Peyer's patch (tissue), 4 donors: ENCODE measurements at regions not wholly inside any gene's neighbourhood (a gene's known extent, or its start where the extent isn't known, plus 50 kb on each side); places are given as distances from the start of the nearest gene placed in this dataset.
A peak's percentile ranks its signal among the peaks of the same experiment; 100 is the strongest.

Source experiments
- DNase-seq, 3 donors: peaks; one replicate each; pipeline ENCODE4 v3.0.0-alpha.2; 2017 to 2019
- H3K27ac ChIP-seq, 4 donors: fragments of 200-600 bp; sonication (generic); one replicate each; pipeline ENCODE4 v1.5.1; 2016 to 2019
- H3K27me3 ChIP-seq, 2 donors: fragments of 200-600 bp; sonication (generic); one replicate each; pipeline ENCODE4 v1.5.1; 2019
- H3K36me3 ChIP-seq, 3 donors: fragments of 200-600 bp; sonication (generic); one replicate each; pipeline ENCODE4 v1.5.1; 2016 to 2019
- H3K4me1 ChIP-seq, 4 donors: fragments of 200-600 bp; sonication (generic); one replicate each; pipeline ENCODE4 v1.5.1; 2016 to 2019
- H3K4me3 ChIP-seq, 4 donors: fragments of 200-600 bp; sonication (generic); 1 replicate in 3 of 4; 2 replicates in 1 of 4; pipeline ENCODE4 v1.5.1; 2016 to 2019; ENCODE audit warnings: mild to moderate bottlenecking in 1 of 4
- H3K9me3 ChIP-seq, 4 donors: fragments of 200-600 bp; sonication (generic); one replicate each; pipeline ENCODE4 v1.5.1; 2016 to 2019; ENCODE audit warnings: mild to moderate bottlenecking in 1 of 4
- CTCF ChIP-seq, 6 experiments: fragments of 450-650 bp in 4 of 6; fragments of 200-600 bp in 2 of 6; sonication (generic) in 1 of 6; IDR thresholded peaks; one replicate each; pipeline ENCODE4 v1.5.1; 2017 to 2019; ENCODE audit warnings: antibody characterized with exemption in 6 of 6, mild to moderate bottlenecking in 3 of 6, moderate library complexity in 1 of 6
- POLR2A ChIP-seq, 2 donors: fragments of 450-650 bp; IDR thresholded peaks; one replicate each; pipeline ENCODE4 v1.5.1; 2017; ENCODE audit warnings: antibody characterized with exemption in 2 of 2, mild to moderate bottlenecking in 2 of 2, moderate library complexity in 2 of 2

GRCh38 chr18:8996771-8997432, 105.6 kb upstream of the NDUFV2 start:
- Histone ChIP-seq H3K4me3 (no peak overlapping the region), H3K27ac (no peak overlapping the region), H3K36me3 (no peaks in the 10 kb centered on the region), H3K4me1 (no peaks in the 10 kb centered on the region), H3K27me3 (no peaks in the 10 kb centered on the region), H3K9me3 (no peaks in the 10 kb centered on the region)
- no peak for TF ChIP-seq POLR2A (IDR thresholded peaks at IDR 0.05)
- no peak for TF ChIP-seq CTCF (IDR thresholded peaks at IDR 0.05)
- DNase-seq = no peak

- no peaks in the 10 kb centered on the region for H3K27me3 ChIP-seq
- H3K27ac ChIP-seq = no peak overlapping the region
- H3K4me1 ChIP-seq = no peaks in the 10 kb centered on the region
- no peaks in the 10 kb centered on the region for H3K9me3 ChIP-seq
- TF ChIP-seq CTCF (IDR thresholded peaks at IDR 0.05) = no peak
- TF ChIP-seq POLR2A (IDR thresholded peaks at IDR 0.05) = no peak
- no peak overlapping the region for H3K4me3 ChIP-seq
- no peak for DNase-seq
- no peaks in the 10 kb centered on the region for H3K36me3 ChIP-seq
Observed at GRCh38 chr18:8997634-8998033, 104.9 kb upstream of the NDUFV2 start.

GRCh38 chr18:8998481-8999217, 103.8 kb upstream of the NDUFV2 start:
- no peak for TF ChIP-seq POLR2A (IDR thresholded peaks at IDR 0.05)
- no peak for TF ChIP-seq CTCF (IDR thresholded peaks at IDR 0.05)
- no peak for DNase-seq
- H3K4me1 ChIP-seq = no peaks in the 10 kb centered on the region
- no peaks in the 10 kb centered on the region for H3K9me3 ChIP-seq
- no peaks in the 10 kb centered on the region for H3K27me3 ChIP-seq
- no peaks in the 10 kb centered on the region for H3K36me3 ChIP-seq
- H3K4me3 ChIP-seq = no peak overlapping the region
- H3K27ac ChIP-seq = no peak overlapping the region

GRCh38 chr18:8999872-9000271, 102.6 kb upstream of the NDUFV2 start:
- Histone ChIP-seq H3K4me1 (no peaks in the 10 kb centered on the region), H3K27ac (no peak overlapping the region), H3K36me3 (no peaks in the 10 kb centered on the region), H3K9me3 (no peaks in the 10 kb centered on the region), H3K4me3 (no peak overlapping the region), H3K27me3 (no peaks in the 10 kb centered on the region)
- no peak for DNase-seq
- TF ChIP-seq CTCF (IDR thresholded peaks at IDR 0.05) = no peak
- TF ChIP-seq POLR2A (IDR thresholded peaks at IDR 0.05) = no peak

- Histone ChIP-seq H3K4me1 (no peaks in the 10 kb centered on the region), H3K27me3 (no peaks in the 10 kb centered on the region), H3K27ac (peak overlapping the region in 1 of 4 donors; percentile 35), H3K9me3 (no peaks in the 10 kb centered on the region), H3K4me3 (no peak overlapping the region), H3K36me3 (no peaks in the 10 kb centered on the region)
- DNase-seq = no peak
- TF ChIP-seq POLR2A (IDR thresholded peaks at IDR 0.05) (no peak), CTCF (IDR thresholded peaks at IDR 0.05) (no peak)
Observed at GRCh38 chr18:9000733-9001132, 101.8 kb upstream of the NDUFV2 start.
